Small intestine (tissue), 7 donors: ENCODE measurements at regions not wholly inside any gene's neighbourhood (a gene's known extent, or its start where the extent isn't known, plus 50 kb on each side); places are given as distances from the start of the nearest gene placed in this dataset.
"Not testable (repeated sequence)": the region's sequence is repeated elsewhere in the genome, so short reads cannot be mapped to it uniquely, and the experiment has no call there.

ENCODE experiments used
- DNase-seq, 2 donors: peaks; one replicate each; pipeline versions ENCODE4 v3.0.0 to v3.0.0-alpha.2; 2013
- FAIRE-seq: peaks from 2 replicates; lab custom pipeline; 2012; peaks lifted over from hg19 to GRCh38; lab: Jason Lieb, UNC
- H3K27ac ChIP-seq, 3 donors: one replicate each; pipeline ENCODE4 v1.5.1; 2013; ENCODE audit warnings: low read length in 2 of 3, mild to moderate bottlenecking in 2 of 3, control low read depth in 1 of 3, inconsistent platforms in 1 of 3, low read depth in 1 of 3, moderate library complexity in 1 of 3
- H3K27me3 ChIP-seq, 3 donors: one replicate each; pipeline ENCODE4 v1.6.1; 2013; ENCODE audit warnings: low read length in 3 of 3, inconsistent platforms in 1 of 3; ENCODE audit not compliant: control insufficient read depth in 3 of 3, insufficient read depth in 3 of 3
- H3K36me3 ChIP-seq, 3 donors: one replicate each; pipeline ENCODE4 v1.6.1; 2013; ENCODE audit warnings: low read length in 3 of 3, inconsistent platforms in 1 of 3, low read depth in 1 of 3, mild to moderate bottlenecking in 1 of 3, moderate library complexity in 1 of 3; ENCODE audit not compliant: control insufficient read depth in 3 of 3, insufficient read depth in 2 of 3
- H3K4me1 ChIP-seq, 3 donors: one replicate each; pipeline ENCODE4 v1.6.1; 2013; ENCODE audit warnings: low read length in 2 of 3, inconsistent platforms in 1 of 3, low read depth in 1 of 3, mild to moderate bottlenecking in 1 of 3, moderate library complexity in 1 of 3; ENCODE audit not compliant: control insufficient read depth in 3 of 3, insufficient read depth in 2 of 3
- H3K4me3 ChIP-seq, 3 donors: one replicate each; pipeline ENCODE4 v1.5.1; 2013; ENCODE audit warnings: low read length in 3 of 3, control low read depth in 1 of 3, inconsistent platforms in 1 of 3, low read depth in 1 of 3, mild to moderate bottlenecking in 1 of 3, moderate library complexity in 1 of 3
- H3K9me3 ChIP-seq, 2 donors: one replicate each; pipeline ENCODE4 v1.6.1; 2013; ENCODE audit warnings: low read depth in 1 of 2, low read length in 1 of 2; ENCODE audit not compliant: control insufficient read depth in 2 of 2, insufficient read depth in 1 of 2
- WGBS, 3 donors: extraction: QIAGEN DNeasy Blood & Tissue Kit; methylation state at CpG; one replicate each; pipeline ENCODE4 v1.1.7; 2013; 5-methylcytosine and 5-hydroxymethylcytosine counted together
- donor health status: healthy with polysubstance abuse.
- donor health status: control.
- donor health status: control.
- donor health status: Bipolar disorder and iron deficiency.
- donor health status: healthy.

GRCh38 chr5:67765697-67766096 is 449.9 kb upstream of the PIK3R1 start:
- no peak for DNase-seq
- Histone ChIP-seq H3K9me3 (no peaks in the 10 kb centered on the region), H3K27me3 (no peaks in the 10 kb centered on the region), H3K36me3 (no peaks in the 10 kb centered on the region), H3K27ac (no peak overlapping the region), H3K4me3 (no peak overlapping the region), H3K4me1 (peaks cover 0 to 16% (median 0%) of the 10 kb centered on the region in 3 donors)
- 71 to 85% (median 79%) methylated on average over 2 of the region's 2 CpGs for WGBS, 3 donors
- no peak for FAIRE-seq

GRCh38 chr5:67757771-67758170 is 457.8 kb upstream of the PIK3R1 start:
- DNase-seq, H3K9me3 ChIP-seq, H3K4me1 ChIP-seq, H3K27me3 ChIP-seq, H3K4me3 ChIP-seq, FAIRE-seq, H3K27ac ChIP-seq, H3K36me3 ChIP-seq: not testable (repeated sequence)
- 91 to 97% (median 96%) methylated on average over 10 of the region's 10 CpGs for WGBS, 3 donors

GRCh38 chr5:67752357-67752708 is 463.2 kb upstream of the PIK3R1 start:
- no peak overlapping the region for H3K27ac ChIP-seq
- H3K9me3 ChIP-seq: peaks cover 0 to 17% of the 10 kb centered on the region in 2 donors
- FAIRE-seq (no peak), DNase-seq (no peak)
- no peaks in the 10 kb centered on the region for H3K36me3 ChIP-seq
- WGBS, 3 donors: 88 to 95% (median 92%) methylated on average over 2 of the region's 2 CpGs
- H3K4me3 ChIP-seq: no peak overlapping the region
- no peaks in the 10 kb centered on the region for H3K4me1 ChIP-seq
- no peaks in the 10 kb centered on the region for H3K27me3 ChIP-seq

GRCh38 chr5:67748165-67748690 is 467.3 kb upstream of the PIK3R1 start:
- no peak for DNase-seq
- peaks cover 0 to 39% of the 10 kb centered on the region in 2 donors for H3K9me3 ChIP-seq
- no peak for FAIRE-seq
- 38 to 65% (median 52%) methylated on average over 1 of the region's 1 CpG for WGBS, 3 donors
- H3K36me3 ChIP-seq: no peaks in the 10 kb centered on the region
- H3K27me3 ChIP-seq: no peaks in the 10 kb centered on the region
- H3K4me3 ChIP-seq: no peak overlapping the region
- no peak overlapping the region for H3K27ac ChIP-seq
- no peaks in the 10 kb centered on the region for H3K4me1 ChIP-seq

GRCh38 chr5:67747096-67747495 is 468.5 kb upstream of the PIK3R1 start:
- peaks cover 0 to 35% of the 10 kb centered on the region in 2 donors for H3K9me3 ChIP-seq
- 81 to 96% (median 81%) methylated on average over 1 of the region's 1 CpG for WGBS, 3 donors
- H3K27ac ChIP-seq: no peak overlapping the region
- H3K36me3 ChIP-seq: no peaks in the 10 kb centered on the region
- FAIRE-seq (no peak), DNase-seq (no peak)
- H3K27me3 ChIP-seq: no peaks in the 10 kb centered on the region
- no peak overlapping the region for H3K4me3 ChIP-seq
- H3K4me1 ChIP-seq: no peaks in the 10 kb centered on the region

- peaks cover 0 to 32% of the 10 kb centered on the region in 2 donors for H3K9me3 ChIP-seq
- H3K36me3 ChIP-seq, H3K27me3 ChIP-seq, H3K4me3 ChIP-seq, H3K4me1 ChIP-seq, DNase-seq, FAIRE-seq, H3K27ac ChIP-seq: not testable (repeated sequence)
- WGBS, 3 donors: 90 to 95% (median 93%) methylated on average over 9 of the region's 9 CpGs
Observed at GRCh38 chr5:67746608-67747007, 468.9 kb upstream of the PIK3R1 start.

- Histone ChIP-seq H3K4me1 (no peaks in the 10 kb centered on the region), H3K27me3 (no peaks in the 10 kb centered on the region), H3K9me3 (peaks cover 0 to 32% of the 10 kb centered on the region in 2 donors), H3K36me3 (no peaks in the 10 kb centered on the region), H3K4me3 (no peak overlapping the region), H3K27ac (peak overlapping the region in 2 of 3 donors; percentile 2 to 81)
- FAIRE-seq: no peak
- DNase-seq: peak; percentile 45 to 74
- WGBS, 3 donors: 9 to 68% (median 40%) methylated on average over 2 of the region's 2 CpGs
Observed at GRCh38 chr5:67746103-67746502, 469.5 kb upstream of the PIK3R1 start.

GRCh38 chr5:67732921-67733320 is 482.6 kb upstream of the PIK3R1 start:
- no peak for DNase-seq
- H3K27me3 ChIP-seq: no peaks in the 10 kb centered on the region
- 88 to 94% (median 94%) methylated on average over 2 of the region's 2 CpGs for WGBS, 3 donors
- H3K27ac ChIP-seq: no peak overlapping the region
- H3K36me3 ChIP-seq: no peaks in the 10 kb centered on the region
- no peaks in the 10 kb centered on the region for H3K9me3 ChIP-seq
- no peak for FAIRE-seq
- H3K4me3 ChIP-seq: no peak overlapping the region
- H3K4me1 ChIP-seq: peaks cover 0 to 13% (median 3%) of the 10 kb centered on the region in 3 donors

GRCh38 chr5:67732471-67732870 is 483.1 kb upstream of the PIK3R1 start:
- no peaks in the 10 kb centered on the region for H3K27me3 ChIP-seq
- no peaks in the 10 kb centered on the region for H3K9me3 ChIP-seq
- no peaks in the 10 kb centered on the region for H3K36me3 ChIP-seq
- no peak overlapping the region for H3K27ac ChIP-seq
- H3K4me1 ChIP-seq: peaks cover 0 to 13% (median 3%) of the 10 kb centered on the region in 3 donors
- no peak for DNase-seq
- FAIRE-seq: no peak
- H3K4me3 ChIP-seq: no peak overlapping the region
